ENCODE measurements at regions not wholly inside any gene's neighbourhood (a gene's known extent, or its start where the extent isn't known, plus 50 kb on each side); places are given as distances from the start of the nearest gene placed in this dataset.

GRCh38 chr9:97186493-97186892 is 121.0 kb upstream of the CCDC180 start:
- TF ChIP-seq, protein P1, sequence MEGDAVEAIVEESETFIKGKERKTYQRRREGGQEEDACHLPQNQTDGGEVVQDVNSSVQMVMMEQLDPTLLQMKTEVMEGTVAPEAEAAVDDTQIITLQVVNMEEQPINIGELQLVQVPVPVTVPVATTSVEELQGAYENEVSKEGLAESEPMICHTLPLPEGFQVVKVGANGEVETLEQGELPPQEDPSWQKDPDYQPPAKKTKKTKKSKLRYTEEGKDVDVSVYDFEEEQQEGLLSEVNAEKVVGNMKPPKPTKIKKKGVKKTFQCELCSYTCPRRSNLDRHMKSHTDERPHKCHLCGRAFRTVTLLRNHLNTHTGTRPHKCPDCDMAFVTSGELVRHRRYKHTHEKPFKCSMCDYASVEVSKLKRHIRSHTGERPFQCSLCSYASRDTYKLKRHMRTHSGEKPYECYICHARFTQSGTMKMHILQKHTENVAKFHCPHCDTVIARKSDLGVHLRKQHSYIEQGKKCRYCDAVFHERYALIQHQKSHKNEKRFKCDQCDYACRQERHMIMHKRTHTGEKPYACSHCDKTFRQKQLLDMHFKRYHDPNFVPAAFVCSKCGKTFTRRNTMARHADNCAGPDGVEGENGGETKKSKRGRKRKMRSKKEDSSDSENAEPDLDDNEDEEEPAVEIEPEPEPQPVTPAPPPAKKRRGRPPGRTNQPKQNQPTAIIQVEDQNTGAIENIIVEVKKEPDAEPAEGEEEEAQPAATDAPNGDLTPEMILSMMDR (IDR thresholded peaks at IDR 0.05), result no peak
- no peak for TF ChIP-seq POLR2A (IDR thresholded peaks at IDR 0.05)
